GM23338 (cell line): ENCODE measurements at regions not wholly inside any gene's neighbourhood (a gene's known extent, or its start where the extent isn't known, plus 50 kb on each side); places are given as distances from the start of the nearest gene placed in this dataset.

Experiments
- CTCF ChIP-seq, 2 experiments: fragments of 200-600 bp in 1 of 2; sonication (generic) in 1 of 2; conservative IDR thresholded peaks; 2 replicates each; pipeline versions ENCODE4 v1.5.1 to v1.6.1; 2016 to 2017; ENCODE audit warnings: antibody characterized with exemption in 2 of 2, low read depth in 2 of 2, mild to moderate bottlenecking in 2 of 2, moderate library complexity in 1 of 2
- EZH2 ChIP-seq: fragments of 200-600 bp; sonication (generic); IDR thresholded peaks from one replicate; pipeline ENCODE4 v1.8.0; 2017; ENCODE audit warnings: antibody characterized with exemption, mild to moderate bottlenecking, low read depth; ENCODE audit not compliant: unreplicated experiment
- REST ChIP-seq: IDR thresholded peaks from one replicate; pipeline ENCODE4 v1.6.1; 2018; ENCODE audit warnings: antibody characterized with exemption; ENCODE audit not compliant: unreplicated experiment

GRCh38 chr6:65818576-65818975 is 111.5 kb upstream of the EYS start:
- TF ChIP-seq CTCF (conservative IDR thresholded peaks at IDR 0.05; ENCODE audit: low read depth in 2 of 2) (no peak), REST (no peak), EZH2 (no peak)
